Activated CD8-positive, alpha-beta T cell treated with anti-CD3 and anti-CD28 coated beads for 36 hours (primary cell): ENCODE measurements at regions not wholly inside any gene's neighbourhood (a gene's known extent, or its start where the extent isn't known, plus 50 kb on each side); places are given as distances from the start of the nearest gene placed in this dataset.

Experiments
- ATAC-seq: fragments of 200-7000 bp; cut with Tn5 transposase; one replicate; pipeline ENCODE4 v1.10.0; 2021; ENCODE audit warnings: mild to moderate bottlenecking, moderate library complexity
- CTCF ChIA-PET: fragments of 350-600 bp; sonication (Branson Sonifier 250); formaldehyde crosslinking; loops from one replicate; lab custom pipeline; 2021; ENCODE audit warnings: antibody characterized with exemption; lab: Charles Lee
- POLR2A ChIA-PET: fragments of 350-600 bp; sonication (Branson Sonifier 250); formaldehyde crosslinking; loops from one replicate; lab custom pipeline; 2021; ENCODE audit warnings: antibody characterized with exemption; lab: Charles Lee
- DNase-seq: peaks from one replicate; pipeline ENCODE4 v3.0.0-alpha.2; 2020
- H3K27ac Mint-ChIP-seq: one replicate; pipeline ENCODE4 v1.8.0; 2021; ENCODE audit warnings: mild to moderate bottlenecking, mixed read lengths
- H3K27me3 Mint-ChIP-seq: one replicate; pipeline ENCODE4 v1.8.0; 2021; ENCODE audit warnings: mixed read lengths
- H3K36me3 Mint-ChIP-seq: one replicate; pipeline ENCODE4 v1.8.0; 2021; ENCODE audit warnings: low read depth, mixed read lengths
- H3K4me1 Mint-ChIP-seq: one replicate; pipeline ENCODE4 v1.8.0; 2021; ENCODE audit warnings: low read depth, mixed read lengths
- H3K4me3 Mint-ChIP-seq: one replicate; pipeline ENCODE4 v1.8.0; 2021; ENCODE audit warnings: mild to moderate bottlenecking, moderate library complexity, mixed read lengths
- H3K9me3 Mint-ChIP-seq: one replicate; pipeline ENCODE4 v1.8.0; 2021; ENCODE audit warnings: mixed read lengths
- CTCF ChIP-seq: fragments of 200-600 bp; IDR thresholded peaks from one replicate; pipeline ENCODE4 v1.8.0; 2022; ENCODE audit warnings: antibody characterized with exemption, mild to moderate bottlenecking
- intact Hi-C: fragments of 100-400 bp; cut with micrococcal nuclease; formaldehyde crosslinking; loops from one replicate; pipeline ENCODE4 v1.10.0; 2022

- CTCF ChIA-PET = interaction anchor here (1.4 kb wide), 1 partner anchor 31 kb away, joined by 5 read pairs; no protein-coding TSS in a partner anchor
- Mint-ChIP-seq H3K36me3 (no peaks in the 10 kb centered on the region), H3K9me3 (peaks cover 6% of the 10 kb centered on the region), H3K4me1 (peaks cover 5% of the 10 kb centered on the region), H3K4me3 (no peak overlapping the region), H3K27me3 (peaks cover 3% of the 10 kb centered on the region), H3K27ac (no peak overlapping the region)
- POLR2A ChIA-PET = interaction anchor here (0.9 kb wide), 1 partner anchor 13 kb away, joined by 3 read pairs; no protein-coding TSS in a partner anchor
- ATAC-seq = no peak
- intact Hi-C loops = no loop called here
- no peak for TF ChIP-seq CTCF
- no peak for DNase-seq
These were observed 127.6 kb upstream of the TANK start for GRCh38 chr2:161032635-161033034.

GRCh38 chr2:161033059-161033660 is 127.1 kb upstream of the TANK start:
- Mint-ChIP-seq H3K9me3 (peaks cover 6% of the 10 kb centered on the region), H3K4me3 (no peak overlapping the region), H3K36me3 (no peaks in the 10 kb centered on the region), H3K27ac (no peak overlapping the region), H3K27me3 (peaks cover 3% of the 10 kb centered on the region), H3K4me1 (peaks cover 5% of the 10 kb centered on the region)
- ChIA-PET CTCF (interaction anchor here (1.4 kb wide), 1 partner anchor 30 kb away, joined by 5 read pairs; no protein-coding TSS in a partner anchor), POLR2A (interaction anchor here (0.9 to 1.7 kb wide), 2 partner anchors 13 to 22 kb away, joined by 3 read pairs; no protein-coding TSS in a partner anchor)
- no peak for DNase-seq
- no peak for ATAC-seq
- TF ChIP-seq CTCF = no peak
- intact Hi-C loops = no loop called here

- TF ChIP-seq CTCF = no peak
- intact Hi-C loops = no loop called here
- H3K4me1 Mint-ChIP-seq = no peaks in the 10 kb centered on the region
- peaks cover 5% of the 10 kb centered on the region for H3K27me3 Mint-ChIP-seq
- peaks cover 3% of the 10 kb centered on the region for H3K9me3 Mint-ChIP-seq
- no peak overlapping the region for H3K27ac Mint-ChIP-seq
- H3K4me3 Mint-ChIP-seq = no peak overlapping the region
- CTCF ChIA-PET = interaction anchor here (0.7 to 0.9 kb wide), 2 partner anchors 27 to 1015 kb away, joined by 3 read pairs; no protein-coding TSS in a partner anchor
- POLR2A ChIA-PET = no interaction called here
- ATAC-seq (no peak), DNase-seq (no peak)
- no peaks in the 10 kb centered on the region for H3K36me3 Mint-ChIP-seq
These were observed 123.3 kb upstream of the TANK start for GRCh38 chr2:161036926-161037325.

GRCh38 chr2:161039071-161039470 is 121.2 kb upstream of the TANK start:
- Mint-ChIP-seq H3K27ac (no peak overlapping the region), H3K4me3 (no peak overlapping the region), H3K9me3 (peaks cover 3% of the 10 kb centered on the region), H3K27me3 (peaks cover 8% of the 10 kb centered on the region), H3K4me1 (no peaks in the 10 kb centered on the region), H3K36me3 (no peaks in the 10 kb centered on the region)
- ATAC-seq = no peak
- ChIA-PET CTCF (no interaction called here), POLR2A (interaction anchor here (0.5 kb wide), 1 partner anchor 13 kb away, joined by 3 read pairs; no protein-coding TSS in a partner anchor)
- TF ChIP-seq CTCF = no peak
- intact Hi-C loops = no loop called here
- no peak for DNase-seq

GRCh38 chr2:161041356-161041755 is 118.9 kb upstream of the TANK start:
- ChIA-PET POLR2A (no interaction called here), CTCF (interaction anchor here (1.4 kb wide), 1 partner anchor 22 kb away, joined by 9 read pairs; no protein-coding TSS in a partner anchor)
- intact Hi-C loops = no loop called here
- ATAC-seq (no peak), DNase-seq (no peak)
- no peak overlapping the region for H3K4me3 Mint-ChIP-seq
- H3K36me3 Mint-ChIP-seq = no peaks in the 10 kb centered on the region
- TF ChIP-seq CTCF = no peak
- no peak overlapping the region for H3K27ac Mint-ChIP-seq
- H3K27me3 Mint-ChIP-seq = peaks cover 10% of the 10 kb centered on the region
- H3K9me3 Mint-ChIP-seq = no peaks in the 10 kb centered on the region
- no peaks in the 10 kb centered on the region for H3K4me1 Mint-ChIP-seq
